Hepatocyte (in vitro differentiated cells): ENCODE measurements at regions not wholly inside any gene's neighbourhood (a gene's known extent, or its start where the extent isn't known, plus 50 kb on each side); places are given as distances from the start of the nearest gene placed in this dataset.

Source experiments
- CTCF ChIP-seq: fragments of 200-600 bp; sonication (generic); IDR thresholded peaks from 2 replicates; pipeline ENCODE4 v1.5.1; 2016; ENCODE audit warnings: antibody characterized with exemption, mild to moderate bottlenecking; ENCODE audit not compliant: poor library complexity
- EZH2phosphoT487 ChIP-seq: fragments of 200-600 bp; sonication (generic); IDR thresholded peaks from one replicate; pipeline ENCODE4 v1.6.1; 2018; ENCODE audit warnings: antibody characterized with exemption, mild to moderate bottlenecking, low read depth, moderate library complexity; ENCODE audit not compliant: unreplicated experiment, severe bottlenecking

- no peak for TF ChIP-seq CTCF
- TF ChIP-seq EZH2phosphoT487 = no peak
Observed at GRCh38 chr6:47130086-47130485, 88.0 kb upstream of the ADGRF1 start.
